ENCODE measurements at regions not wholly inside any gene's neighbourhood (a gene's known extent, or its start where the extent isn't known, plus 50 kb on each side); places are given as distances from the start of the nearest gene placed in this dataset.

- TF ChIP-seq GATA3 (IDR thresholded peaks at IDR 0.05; ENCODE audit: low read depth, low read length): no peak
Measured at GRCh38 chr4:127548990-127549925, 83.5 kb upstream of the INTU start.

GRCh38 chr4:127555106-127555505 lies 77.7 kb upstream of the INTU start:
- TF ChIP-seq GATA3 (IDR thresholded peaks at IDR 0.05; ENCODE audit: low read depth, low read length): 0 out of 2 replicates have a peak, but pooled peaks have one; percentile 36
- TF ChIP-seq GATA2 (IDR thresholded peaks at IDR 0.05; ENCODE audit: low read depth, low read length): no peak

- no peak for TF ChIP-seq GATA3 (IDR thresholded peaks at IDR 0.05; ENCODE audit: low read depth, low read length)
- no peak for TF ChIP-seq GATA2 (IDR thresholded peaks at IDR 0.05; ENCODE audit: low read depth, low read length)
Measured at GRCh38 chr4:127558088-127558487, 74.7 kb upstream of the INTU start.

GRCh38 chr4:127558489-127559407 lies 74.0 kb upstream of the INTU start:
- TF ChIP-seq GATA2 (IDR thresholded peaks at IDR 0.05; ENCODE audit: low read depth, low read length): no peak

- TF ChIP-seq GATA3 (IDR thresholded peaks at IDR 0.05; ENCODE audit: low read depth, low read length) (no peak), GATA2 (IDR thresholded peaks at IDR 0.05; ENCODE audit: low read depth, low read length) (no peak)
Measured at GRCh38 chr4:127559981-127560380, 72.8 kb upstream of the INTU start.

GRCh38 chr4:127560755-127561154 lies 72.0 kb upstream of the INTU start:
- TF ChIP-seq GATA3 (IDR thresholded peaks at IDR 0.05; ENCODE audit: low read depth, low read length): no peak
- TF ChIP-seq GATA2 (IDR thresholded peaks at IDR 0.05; ENCODE audit: low read depth, low read length): no peak

- TF ChIP-seq GATA2 (IDR thresholded peaks at IDR 0.05; ENCODE audit: low read depth, low read length) (no peak), GATA3 (IDR thresholded peaks at IDR 0.05; ENCODE audit: low read depth, low read length) (no peak)
Measured at GRCh38 chr4:127574643-127575042, 58.1 kb upstream of the INTU start.

- TF ChIP-seq GATA2 (IDR thresholded peaks at IDR 0.05; ENCODE audit: low read depth, low read length): no peak
- TF ChIP-seq GATA3 (IDR thresholded peaks at IDR 0.05; ENCODE audit: low read depth, low read length): no peak
Measured at GRCh38 chr4:127575888-127576287, 56.9 kb upstream of the INTU start.

GRCh38 chr4:127578491-127578890 lies 54.3 kb upstream of the INTU start:
- no peak for TF ChIP-seq GATA2 (IDR thresholded peaks at IDR 0.05; ENCODE audit: low read depth, low read length)
- TF ChIP-seq GATA3 (IDR thresholded peaks at IDR 0.05; ENCODE audit: low read depth, low read length): no peak

- TF ChIP-seq GATA2 (IDR thresholded peaks at IDR 0.05; ENCODE audit: low read depth, low read length): no peak
- TF ChIP-seq GATA3 (IDR thresholded peaks at IDR 0.05; ENCODE audit: low read depth, low read length): no peak
Measured at GRCh38 chr4:127578967-127579366, 53.8 kb upstream of the INTU start.

- TF ChIP-seq GATA3 (IDR thresholded peaks at IDR 0.05; ENCODE audit: low read depth, low read length) (no peak), GATA2 (IDR thresholded peaks at IDR 0.05; ENCODE audit: low read depth, low read length) (no peak)
Measured at GRCh38 chr4:127579821-127580220, 52.9 kb upstream of the INTU start.

- no peak for TF ChIP-seq GATA2 (IDR thresholded peaks at IDR 0.05; ENCODE audit: low read depth, low read length)
- no peak for TF ChIP-seq GATA3 (IDR thresholded peaks at IDR 0.05; ENCODE audit: low read depth, low read length)
Measured at GRCh38 chr4:127580300-127580699, 52.5 kb upstream of the INTU start.

GRCh38 chr4:127580891-127581290 lies 51.9 kb upstream of the INTU start:
- TF ChIP-seq GATA2 (IDR thresholded peaks at IDR 0.05; ENCODE audit: low read depth, low read length) (no peak), GATA3 (IDR thresholded peaks at IDR 0.05; ENCODE audit: low read depth, low read length) (no peak)

Measured in SH-SY5Y (cell line).